ENCODE measurements at regions not wholly inside any gene's neighbourhood (a gene's known extent, or its start where the extent isn't known, plus 50 kb on each side); places are given as distances from the start of the nearest gene placed in this dataset.

DNA sequence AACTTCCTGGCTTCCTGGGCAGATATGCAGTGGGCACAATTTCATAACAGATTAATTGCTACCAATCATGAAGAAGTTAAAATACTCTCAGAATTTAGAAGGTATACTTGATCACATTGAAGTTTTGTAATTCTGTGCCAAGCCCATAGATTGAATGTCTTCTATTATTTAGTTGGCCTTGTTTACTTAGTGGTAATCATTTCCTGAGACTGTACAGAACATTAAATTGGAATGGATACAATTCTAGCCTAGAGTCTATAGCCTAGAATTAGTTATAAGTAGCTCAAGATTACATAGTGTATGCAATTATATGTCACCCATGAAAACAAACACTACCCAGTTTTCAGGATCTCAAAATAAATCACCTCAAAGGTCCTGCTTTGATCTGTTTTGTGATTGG lies 615.8 kb downstream of the XIRP2 start:
- intact Hi-C loops (cut with DNase I): no loop called here
- Histone ChIP-seq H3K9me3 (no peaks in the 10 kb centered on the region), H3K36me3 (no peaks in the 10 kb centered on the region), H3K4me3 (no peak overlapping the region), H3K27ac (no peak overlapping the region), H3K27me3 (no peaks in the 10 kb centered on the region), H3K4me1 (no peaks in the 10 kb centered on the region)
- DNase-seq: no peak
- no peak for TF ChIP-seq POLR2A (IDR thresholded peaks at IDR 0.05)
- TF ChIP-seq, protein P1, sequence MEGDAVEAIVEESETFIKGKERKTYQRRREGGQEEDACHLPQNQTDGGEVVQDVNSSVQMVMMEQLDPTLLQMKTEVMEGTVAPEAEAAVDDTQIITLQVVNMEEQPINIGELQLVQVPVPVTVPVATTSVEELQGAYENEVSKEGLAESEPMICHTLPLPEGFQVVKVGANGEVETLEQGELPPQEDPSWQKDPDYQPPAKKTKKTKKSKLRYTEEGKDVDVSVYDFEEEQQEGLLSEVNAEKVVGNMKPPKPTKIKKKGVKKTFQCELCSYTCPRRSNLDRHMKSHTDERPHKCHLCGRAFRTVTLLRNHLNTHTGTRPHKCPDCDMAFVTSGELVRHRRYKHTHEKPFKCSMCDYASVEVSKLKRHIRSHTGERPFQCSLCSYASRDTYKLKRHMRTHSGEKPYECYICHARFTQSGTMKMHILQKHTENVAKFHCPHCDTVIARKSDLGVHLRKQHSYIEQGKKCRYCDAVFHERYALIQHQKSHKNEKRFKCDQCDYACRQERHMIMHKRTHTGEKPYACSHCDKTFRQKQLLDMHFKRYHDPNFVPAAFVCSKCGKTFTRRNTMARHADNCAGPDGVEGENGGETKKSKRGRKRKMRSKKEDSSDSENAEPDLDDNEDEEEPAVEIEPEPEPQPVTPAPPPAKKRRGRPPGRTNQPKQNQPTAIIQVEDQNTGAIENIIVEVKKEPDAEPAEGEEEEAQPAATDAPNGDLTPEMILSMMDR (IDR thresholded peaks at IDR 0.05): no peak

DNA sequence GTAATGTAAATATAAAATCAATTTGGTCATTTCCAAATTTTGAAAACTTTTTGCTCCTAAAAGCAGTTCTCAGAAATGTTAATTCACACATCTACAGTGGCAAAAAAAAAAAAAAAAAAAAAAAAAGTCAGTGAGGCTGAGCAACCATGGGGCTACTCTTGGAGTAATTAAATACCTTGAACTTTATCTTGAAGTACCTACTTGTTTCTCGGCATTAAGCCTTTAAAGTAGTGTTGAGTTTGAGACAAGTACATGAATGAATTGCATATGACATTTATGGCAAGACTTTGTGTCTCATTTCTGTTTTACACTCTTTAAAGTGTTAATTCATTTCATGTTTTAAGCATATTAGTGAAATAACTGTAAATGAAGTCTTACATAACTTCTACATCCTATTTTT lies 613.3 kb downstream of the XIRP2 start:
- intact Hi-C loops (cut with DNase I): no loop called here
- 88% methylated on average over 1 of the region's 1 CpG for WGBS, 2 donors
- no peak for DNase-seq

DNA sequence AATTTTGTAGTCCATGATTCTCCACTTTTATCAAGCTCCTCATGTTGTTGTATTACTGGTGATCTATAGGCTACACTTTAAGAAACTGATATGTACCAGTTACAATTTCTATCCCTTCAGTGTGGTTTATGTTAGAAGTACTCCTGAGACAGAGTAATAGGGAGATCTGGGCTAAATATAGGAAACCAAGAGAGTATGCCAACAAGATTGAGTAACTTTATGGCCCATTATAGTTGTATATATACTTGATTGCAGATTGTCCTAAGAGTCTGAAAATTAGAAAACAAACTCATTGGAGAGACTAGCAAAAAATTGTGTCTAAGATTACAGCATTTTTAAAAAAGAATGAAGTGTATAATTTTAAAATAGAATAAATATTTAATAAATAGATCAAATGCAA lies 605.6 kb downstream of the XIRP2 start:
- DNase-seq: no peak
- no peak overlapping the region for H3K4me3 ChIP-seq
- H3K27ac ChIP-seq: no peak overlapping the region
- TF ChIP-seq, protein P1 (IDR thresholded peaks at IDR 0.05): no peak
- TF ChIP-seq POLR2A (IDR thresholded peaks at IDR 0.05): no peak
- no peaks in the 10 kb centered on the region for H3K36me3 ChIP-seq
- no peaks in the 10 kb centered on the region for H3K4me1 ChIP-seq
- intact Hi-C loops (cut with DNase I): no loop called here
- H3K9me3 ChIP-seq: no peaks in the 10 kb centered on the region
- H3K27me3 ChIP-seq: no peaks in the 10 kb centered on the region

More for the DNA sequence above, 613.3 kb downstream of the XIRP2 start:
- no peaks in the 10 kb centered on the region for H3K9me3 ChIP-seq
- H3K36me3 ChIP-seq: no peaks in the 10 kb centered on the region
- TF ChIP-seq, protein P1 (IDR thresholded peaks at IDR 0.05): no peak
- TF ChIP-seq POLR2A (IDR thresholded peaks at IDR 0.05): no peak
- no peaks in the 10 kb centered on the region for H3K4me1 ChIP-seq
- H3K4me3 ChIP-seq: no peak overlapping the region
- H3K27ac ChIP-seq: no peak overlapping the region
- H3K27me3 ChIP-seq: no peaks in the 10 kb centered on the region

DNA sequence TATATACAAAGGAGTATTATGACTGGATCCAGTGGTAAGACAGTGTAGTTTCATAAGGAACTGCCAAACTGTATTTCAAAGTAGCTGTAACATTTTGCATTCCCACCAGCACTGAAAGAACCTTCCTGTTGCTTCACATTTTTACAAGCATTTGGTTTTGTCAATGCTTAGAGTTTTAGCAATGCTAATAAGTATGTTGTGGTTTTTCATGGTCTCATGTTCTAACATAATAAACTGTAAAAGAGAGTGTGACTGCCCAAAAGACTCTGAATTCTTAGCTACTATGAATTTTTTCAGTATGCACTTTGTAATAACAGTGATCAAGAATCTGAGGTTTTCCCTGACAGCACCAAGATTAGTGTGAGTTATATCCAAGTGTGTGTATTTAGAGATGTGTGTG lies 604.2 kb downstream of the XIRP2 start:
- DNase-seq: no peak
- Histone ChIP-seq H3K4me1 (no peaks in the 10 kb centered on the region), H3K27ac (no peak overlapping the region), H3K36me3 (no peaks in the 10 kb centered on the region), H3K4me3 (no peak overlapping the region), H3K27me3 (no peaks in the 10 kb centered on the region), H3K9me3 (no peaks in the 10 kb centered on the region)
- intact Hi-C loops (cut with DNase I): no loop called here
- TF ChIP-seq POLR2A (IDR thresholded peaks at IDR 0.05): no peak
- TF ChIP-seq, protein P1 (IDR thresholded peaks at IDR 0.05): no peak

DNA sequence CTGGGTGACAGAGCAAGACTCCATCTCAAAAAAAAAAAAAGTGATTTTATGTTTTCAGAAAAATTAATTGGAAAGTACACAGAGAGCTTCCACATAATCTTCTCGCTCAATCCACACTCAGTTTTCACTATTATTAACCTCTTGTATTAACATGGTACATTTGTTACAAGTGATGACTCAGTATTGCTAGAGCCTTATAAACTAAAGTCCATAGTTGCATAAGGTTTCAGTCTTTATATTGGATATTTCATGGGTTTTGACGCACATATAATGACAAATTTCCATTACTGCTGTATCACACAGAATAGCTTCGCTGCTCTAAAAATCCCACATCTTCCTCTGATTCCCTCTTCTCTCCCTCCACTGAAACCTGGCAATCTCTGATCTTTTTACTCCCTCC lies 603.5 kb downstream of the XIRP2 start:
- intact Hi-C loops (cut with DNase I): no loop called here
- Histone ChIP-seq H3K36me3 (no peaks in the 10 kb centered on the region), H3K9me3 (no peaks in the 10 kb centered on the region), H3K27me3 (no peaks in the 10 kb centered on the region), H3K4me1 (no peaks in the 10 kb centered on the region), H3K27ac (no peak overlapping the region), H3K4me3 (no peak overlapping the region)
- no peak for DNase-seq
- WGBS, 2 donors: 89 to 91% methylated on average over 3 of the region's 3 CpGs
- TF ChIP-seq, protein P1 (IDR thresholded peaks at IDR 0.05): no peak
- no peak for TF ChIP-seq POLR2A (IDR thresholded peaks at IDR 0.05)
